GM04503 (cell line): ENCODE measurements at regions not wholly inside any gene's neighbourhood (a gene's known extent, or its start where the extent isn't known, plus 50 kb on each side); places are given as distances from the start of the nearest gene placed in this dataset.

Experiments used
- DNase-seq: peaks from one replicate; pipeline ENCODE4 v3.0.0-alpha.2; 2012; ENCODE audit warnings: low read depth

DNA sequence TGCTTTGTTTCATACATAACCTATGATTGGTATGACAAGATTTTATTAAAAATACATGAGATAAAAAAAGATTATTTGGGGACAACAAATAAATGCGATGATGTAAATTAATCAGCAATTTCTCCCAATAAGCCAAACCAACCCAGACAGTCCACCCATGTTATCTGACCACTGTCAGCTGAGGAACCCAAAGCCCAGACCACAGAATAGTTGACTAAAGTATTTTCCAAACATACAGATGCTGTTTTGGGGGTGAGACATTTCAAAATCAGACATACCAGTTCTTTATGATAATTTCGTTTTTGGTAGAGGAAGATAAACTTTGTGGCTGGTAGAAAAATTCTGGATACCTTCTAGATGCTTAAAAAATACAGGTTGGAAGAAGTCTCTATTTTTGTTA is 650.8 kb upstream of the FAM241A start:
- DNase-seq = no peak

DNA sequence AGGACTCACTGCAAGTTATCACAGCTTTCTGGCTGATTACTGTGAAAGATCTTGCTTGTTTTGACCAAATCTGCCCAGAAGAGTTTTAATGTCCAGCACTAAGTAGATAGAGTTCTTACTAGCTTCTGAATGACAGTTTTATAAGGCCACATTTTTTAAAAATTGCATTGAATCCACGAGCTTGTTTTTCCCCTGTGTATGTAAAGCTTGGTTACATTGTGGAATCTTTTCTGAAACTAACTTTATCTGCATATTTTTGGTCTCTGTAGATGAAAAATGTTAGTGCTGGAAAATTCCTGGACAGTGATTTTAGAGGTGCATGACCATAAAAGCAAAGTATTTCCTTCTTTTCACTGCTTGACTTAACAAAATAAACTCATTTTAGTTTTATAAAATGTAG is 650.3 kb upstream of the FAM241A start:
- DNase-seq = no peak

- DNase-seq = no peak
These were observed 646.0 kb upstream of the FAM241A start for GRCh38 chr4:111499291-111499690.

- DNase-seq = no peak
These were observed 645.5 kb upstream of the FAM241A start for GRCh38 chr4:111499706-111500105.

DNA sequence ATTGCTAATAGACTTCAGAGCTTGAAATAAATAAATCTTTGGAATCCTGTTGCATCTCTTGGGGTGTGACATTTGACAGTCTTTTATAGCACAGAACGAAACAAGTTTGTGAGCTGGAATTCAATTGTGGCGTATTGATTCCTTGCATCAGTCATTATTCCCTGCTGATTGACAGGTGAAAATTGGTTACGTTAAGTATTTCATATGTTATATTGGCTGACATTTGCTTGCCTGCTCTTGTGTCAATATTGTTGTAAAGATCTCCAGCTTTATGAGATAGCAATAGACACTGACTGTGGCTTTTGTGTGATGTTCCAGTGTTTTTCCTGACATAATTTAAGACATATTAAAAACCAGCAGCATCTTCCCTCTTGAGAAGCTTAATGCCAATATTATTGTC is 644.4 kb upstream of the FAM241A start:
- no peak for DNase-seq

DNA sequence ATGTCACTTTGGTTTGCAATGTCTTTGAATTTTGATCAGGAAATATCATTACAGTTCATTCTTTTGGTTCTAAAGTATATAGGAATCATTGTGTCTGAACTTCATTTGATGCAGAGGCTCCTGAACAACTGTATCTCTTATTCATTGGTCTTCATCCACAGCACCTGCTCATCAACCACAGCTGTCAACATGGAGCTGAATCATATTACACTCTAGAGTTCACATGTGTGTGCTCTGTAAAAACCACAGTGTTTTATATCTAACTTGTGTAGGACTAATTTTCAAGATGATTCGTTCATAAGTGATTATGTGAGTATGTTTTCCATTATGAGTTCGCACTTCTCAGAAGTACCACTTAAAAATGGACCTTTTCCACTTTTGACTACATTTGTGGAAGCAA is 643.3 kb upstream of the FAM241A start:
- DNase-seq = no peak

DNA sequence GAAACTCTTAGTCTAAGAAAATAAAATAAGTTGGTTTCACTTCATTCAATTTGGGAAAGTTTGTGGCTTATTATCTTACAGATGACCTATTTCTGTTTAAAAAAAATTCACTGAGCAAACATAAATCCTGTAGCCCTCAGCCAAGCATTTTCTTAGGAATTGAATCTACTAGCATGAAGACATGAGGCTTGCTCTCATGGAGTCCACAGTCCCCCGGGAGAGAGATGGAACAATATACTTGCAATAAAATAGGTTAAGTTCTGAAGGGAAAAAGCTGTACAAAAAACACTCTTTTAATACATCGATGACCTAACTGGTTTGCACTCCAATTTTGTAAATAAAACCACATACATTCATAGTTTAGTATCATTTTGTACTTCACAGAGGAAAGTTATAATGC is 642.6 kb upstream of the FAM241A start:
- DNase-seq = no peak

- peak; percentile 57 for DNase-seq
These were observed 638.5 kb upstream of the FAM241A start for GRCh38 chr4:111506706-111507105.

GRCh38 chr4:111510535-111510934 is 634.7 kb upstream of the FAM241A start:
- DNase-seq = no peak

DNA sequence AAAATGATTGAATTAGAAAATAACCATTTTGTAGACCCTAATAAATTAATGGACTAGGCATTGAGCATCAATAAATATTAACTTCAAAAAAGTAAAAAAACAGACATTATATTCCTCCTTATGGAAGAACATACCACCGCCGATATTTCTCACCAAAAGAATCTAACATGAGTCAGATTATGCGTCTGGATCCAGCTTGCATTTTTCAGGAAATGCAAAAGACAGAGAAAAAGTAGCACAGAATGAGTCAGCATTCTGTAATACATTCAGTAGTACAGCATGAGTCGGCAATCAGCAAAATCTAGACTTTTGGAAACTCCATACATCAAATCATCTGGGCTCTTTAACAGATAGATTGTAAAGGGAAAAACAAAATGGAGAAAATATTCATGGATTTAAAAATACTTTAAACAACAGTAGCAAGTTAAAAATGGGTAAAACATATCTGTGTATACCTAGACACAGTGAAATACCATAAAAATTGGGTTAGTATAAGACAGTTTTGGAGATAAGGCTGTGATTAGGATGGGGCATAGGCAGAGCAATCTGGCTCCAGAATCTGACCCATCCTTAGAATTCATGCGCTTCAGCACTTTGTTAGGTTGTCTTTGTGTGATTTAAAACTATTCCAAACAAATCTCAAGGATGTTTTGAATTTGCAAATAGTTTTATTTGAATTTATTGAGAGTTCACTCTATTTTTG is 633.0 kb upstream of the FAM241A start:
- peak; percentile 75 for DNase-seq

DNA sequence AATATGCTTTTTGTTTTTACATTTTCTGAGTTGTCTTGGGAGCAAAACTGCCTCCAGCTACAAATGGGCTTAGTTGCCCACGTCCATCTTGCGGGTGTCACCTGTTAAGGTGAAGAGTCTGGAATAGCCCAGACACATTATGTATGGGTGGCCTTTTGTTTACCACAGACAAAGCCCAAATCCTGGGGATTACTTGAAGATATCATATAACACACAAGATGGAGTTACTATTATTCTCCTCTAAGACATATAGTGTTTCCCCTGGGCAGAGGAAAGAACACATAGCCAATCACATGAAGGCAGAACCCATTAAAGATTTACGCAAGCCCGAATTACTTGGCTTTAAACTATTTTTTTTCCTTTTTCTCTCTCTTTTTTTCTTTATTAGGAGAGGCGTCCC is 625.6 kb upstream of the FAM241A start:
- DNase-seq = no peak

DNA sequence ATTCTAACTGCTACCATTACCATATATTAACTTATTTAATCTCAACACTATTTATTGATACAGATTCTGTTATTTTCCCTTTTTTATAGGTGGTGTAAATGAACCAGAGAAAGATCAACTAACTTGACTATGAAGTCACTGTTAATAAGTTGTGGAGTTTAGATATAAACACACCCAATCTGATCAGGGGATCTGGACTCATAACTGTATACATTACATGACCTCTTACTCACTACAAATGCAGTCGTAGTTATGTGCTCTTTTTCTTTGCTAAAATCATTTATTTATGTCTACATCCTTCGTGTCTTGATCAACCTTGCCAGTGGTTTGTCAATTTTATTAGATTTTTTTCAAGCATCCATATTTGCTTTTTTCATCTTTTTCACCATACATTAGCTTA is 614.8 kb upstream of the FAM241A start:
- DNase-seq = no peak

- no peak for DNase-seq
These were observed 609.5 kb upstream of the FAM241A start for GRCh38 chr4:111535792-111536191.

GRCh38 chr4:111537165-111537564 is 608.1 kb upstream of the FAM241A start:
- DNase-seq = no peak

GRCh38 chr4:111537871-111538270 is 607.4 kb upstream of the FAM241A start:
- DNase-seq = peak; percentile 62

- no peak for DNase-seq
These were observed 604.6 kb upstream of the FAM241A start for GRCh38 chr4:111540671-111541070.

GRCh38 chr4:111542056-111542455 is 603.2 kb upstream of the FAM241A start:
- no peak for DNase-seq

DNA sequence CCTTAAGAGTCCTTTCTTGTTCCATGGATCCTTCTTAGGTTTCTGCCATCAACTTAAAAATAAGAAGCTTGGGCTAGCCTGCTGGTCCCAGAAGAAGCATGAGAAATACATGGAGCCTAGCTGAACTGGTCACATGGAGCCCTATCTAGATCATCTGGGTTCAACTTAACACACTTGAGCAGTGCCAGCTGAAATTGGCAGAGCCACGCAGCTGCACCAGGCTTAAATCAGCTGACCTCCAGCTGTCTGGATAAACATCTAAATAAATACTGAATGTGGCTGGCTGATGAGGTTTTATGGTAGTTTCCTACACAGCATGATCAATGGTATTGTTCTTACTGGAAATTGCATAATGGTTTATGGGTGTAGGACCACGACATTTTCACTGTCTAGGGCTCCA is 598.4 kb upstream of the FAM241A start:
- no peak for DNase-seq

DNA sequence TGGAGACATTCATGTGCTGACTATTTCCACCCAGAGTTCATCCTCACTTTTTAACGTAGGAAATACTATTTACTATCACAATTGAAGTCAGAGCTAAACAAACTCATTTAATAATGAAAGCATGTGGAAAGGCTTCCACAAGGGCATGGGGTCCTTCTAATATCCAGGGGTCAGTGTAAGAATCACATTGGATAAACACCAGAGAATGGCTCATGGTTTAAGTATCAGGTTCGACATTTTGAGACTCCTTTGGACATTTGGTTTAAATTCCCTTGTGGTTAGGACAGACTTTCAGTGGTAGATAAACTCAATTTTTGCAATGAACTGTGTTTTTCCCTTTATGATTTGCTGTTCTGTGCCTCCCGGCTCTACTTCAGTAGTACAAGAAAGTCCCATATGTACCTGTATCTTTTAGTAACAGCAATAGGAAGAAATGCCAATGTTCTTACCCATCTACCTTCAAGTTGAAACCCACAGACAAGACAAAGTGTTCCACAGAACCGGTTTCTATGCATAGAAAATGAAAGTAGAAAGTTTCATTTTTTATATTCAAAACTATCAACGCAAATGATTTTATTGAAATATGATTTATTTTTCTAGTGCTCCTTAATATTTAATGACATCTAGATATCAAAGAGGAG is 589.0 kb upstream of the FAM241A start:
- no peak for DNase-seq

DNA sequence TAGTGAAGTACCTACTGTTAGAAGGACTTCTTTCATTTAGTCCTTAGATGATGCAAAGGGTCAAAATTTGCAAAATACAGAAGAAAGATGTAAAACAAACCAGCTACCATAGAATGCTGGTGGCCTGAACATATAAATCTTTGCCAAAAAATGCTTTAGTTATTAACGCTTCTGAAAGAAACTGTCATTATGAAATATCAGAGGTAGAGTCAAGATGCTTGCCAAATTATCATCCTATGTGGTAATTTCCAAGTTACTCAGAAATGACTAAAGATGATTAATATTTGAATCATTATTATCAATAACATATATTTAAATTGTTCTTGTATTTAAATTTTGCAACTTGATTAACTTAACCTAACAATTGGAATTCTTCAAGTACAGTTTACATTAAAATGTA is 588.4 kb upstream of the FAM241A start:
- DNase-seq = no peak

GRCh38 chr4:111562826-111563225 is 582.4 kb upstream of the FAM241A start:
- DNase-seq = no peak

GRCh38 chr4:111572470-111572869 is 572.8 kb upstream of the FAM241A start:
- DNase-seq = no peak

DNA sequence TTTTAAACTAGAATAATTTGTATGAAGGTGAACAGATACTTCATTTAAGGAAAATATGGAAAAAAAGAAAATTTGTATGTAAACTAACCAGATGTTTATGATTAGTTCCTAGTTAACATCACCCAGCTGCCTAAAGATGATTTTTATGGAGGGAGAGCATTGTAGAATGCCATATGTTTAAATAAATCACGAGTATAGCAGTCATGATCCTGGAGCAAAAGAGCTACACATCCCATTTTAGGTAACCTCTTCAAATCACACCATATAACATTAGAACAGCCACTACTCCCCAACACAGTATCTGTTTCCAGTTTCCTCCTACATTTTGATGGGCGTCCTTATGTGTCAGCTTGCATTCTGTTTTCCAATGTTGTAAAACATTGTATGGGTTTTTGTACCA is 571.9 kb upstream of the FAM241A start:
- DNase-seq = no peak

DNA sequence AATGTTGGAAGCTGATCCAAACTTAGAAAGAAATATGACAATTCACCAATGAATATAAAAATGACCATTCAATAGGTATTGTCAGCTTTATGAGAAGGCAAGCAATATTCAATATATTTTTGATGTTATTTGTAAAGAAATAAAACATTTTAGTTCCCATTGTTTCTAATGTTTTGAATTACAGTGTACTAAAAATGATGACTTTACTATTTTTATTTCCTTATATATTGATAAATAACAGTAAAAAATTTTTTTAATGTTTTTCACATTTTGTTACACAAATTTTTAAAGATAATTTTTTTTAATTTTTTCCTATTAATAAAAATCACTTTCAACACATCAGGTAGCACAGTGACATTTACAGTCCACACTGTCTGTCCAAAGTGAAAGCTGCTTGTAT is 565.5 kb upstream of the FAM241A start:
- DNase-seq = no peak
